GM12892 (cell line): ENCODE measurements at regions not wholly inside any gene's neighbourhood (a gene's known extent, or its start where the extent isn't known, plus 50 kb on each side); places are given as distances from the start of the nearest gene placed in this dataset.

Experiments used
- DNase-seq: peaks from one replicate; pipeline ENCODE4 v3.0.0; 2011; ENCODE audit not compliant: insufficient read length
- FAIRE-seq: peaks from 2 replicates; lab custom pipeline; 2011; peaks lifted over from hg19 to GRCh38; lab: Jason Lieb, UNC
- POLR2A ChIP-seq: IDR thresholded peaks from 2 replicates; pipeline ENCODE4 v1.6.1; 2011; ENCODE audit warnings: low read depth, low read length, control low read depth
- POLR2AphosphoS5 ChIP-seq: IDR thresholded peaks from 2 replicates; pipeline ENCODE4 v1.6.1; 2011; ENCODE audit warnings: low read depth, low read length, control low read depth
- TAF1 ChIP-seq: IDR thresholded peaks from 2 replicates; pipeline ENCODE4 v1.6.1; 2011; ENCODE audit warnings: low read depth, mild to moderate bottlenecking, control low read depth, low read length, borderline replicate concordance

DNA sequence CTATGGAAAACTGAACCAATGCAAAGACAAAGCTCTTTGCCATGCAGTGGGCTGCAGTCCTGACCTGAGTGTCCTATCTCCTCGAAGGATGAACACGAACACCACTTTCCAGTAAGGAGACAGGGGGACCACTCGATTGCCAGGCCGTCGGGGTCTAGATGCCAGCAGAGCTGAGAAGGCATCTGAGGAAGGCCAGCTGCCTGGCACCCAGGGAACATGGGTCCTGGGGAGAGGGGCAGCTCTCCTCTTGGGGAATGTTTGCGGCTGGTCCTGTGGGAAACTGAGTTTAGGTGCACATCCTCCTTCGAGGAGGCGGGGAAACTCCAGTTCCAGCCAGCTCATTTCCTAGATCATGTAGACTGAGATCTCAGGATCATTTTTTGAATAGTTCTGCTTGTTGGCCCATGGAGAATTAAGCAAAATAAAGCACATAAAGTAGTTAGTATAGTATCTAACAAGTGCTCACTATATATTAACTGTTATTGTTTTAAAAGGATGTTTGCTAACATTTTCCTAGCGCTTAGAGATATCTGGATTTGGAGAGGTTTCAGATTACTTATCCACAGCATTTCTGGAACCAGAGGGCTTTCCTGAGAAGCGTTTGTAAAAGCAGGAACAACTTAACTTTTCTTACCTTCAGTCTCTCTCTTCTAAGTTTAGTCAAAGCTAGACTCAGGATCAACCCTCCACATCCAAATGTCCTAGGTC lies 225.3 kb upstream of the FOXQ1 start:
- TF ChIP-seq TAF1 (no peak), POLR2AphosphoS5 (no peak), POLR2A (no peak)
- no peak for DNase-seq
- FAIRE-seq: no peak

DNA sequence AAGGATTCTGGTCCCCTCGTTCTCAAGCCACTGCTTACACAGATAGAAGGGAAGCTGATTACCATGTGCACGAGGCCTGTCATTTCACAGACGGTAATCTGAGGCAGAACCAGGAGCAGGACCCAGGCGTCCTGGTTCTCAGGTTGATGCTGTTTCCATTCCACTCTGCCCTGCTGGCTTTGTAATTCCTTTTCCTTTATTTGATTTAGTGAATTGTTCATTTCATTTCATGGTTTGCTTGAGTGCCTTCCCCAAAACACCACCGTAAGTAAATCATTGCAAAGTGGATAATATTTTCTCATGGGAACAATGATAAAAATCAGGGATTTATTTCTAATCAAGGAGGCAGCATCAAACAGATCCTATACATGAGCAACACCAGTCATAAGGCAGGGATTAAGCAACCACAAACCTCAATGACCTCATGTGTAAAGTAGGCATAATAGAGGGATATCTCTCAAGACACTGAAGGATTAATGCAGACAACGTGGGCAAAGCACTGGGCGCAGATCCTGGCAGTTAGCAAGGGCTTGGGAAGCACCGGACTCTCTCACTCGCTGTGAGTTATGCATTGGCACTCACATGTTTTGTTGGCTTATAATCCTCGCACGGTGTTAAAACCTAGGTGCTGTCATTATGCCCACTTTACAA lies 229.5 kb upstream of the FOXQ1 start:
- TF ChIP-seq TAF1 (no peak), POLR2A (no peak), POLR2AphosphoS5 (no peak)
- FAIRE-seq: no peak
- DNase-seq: no peak

DNA sequence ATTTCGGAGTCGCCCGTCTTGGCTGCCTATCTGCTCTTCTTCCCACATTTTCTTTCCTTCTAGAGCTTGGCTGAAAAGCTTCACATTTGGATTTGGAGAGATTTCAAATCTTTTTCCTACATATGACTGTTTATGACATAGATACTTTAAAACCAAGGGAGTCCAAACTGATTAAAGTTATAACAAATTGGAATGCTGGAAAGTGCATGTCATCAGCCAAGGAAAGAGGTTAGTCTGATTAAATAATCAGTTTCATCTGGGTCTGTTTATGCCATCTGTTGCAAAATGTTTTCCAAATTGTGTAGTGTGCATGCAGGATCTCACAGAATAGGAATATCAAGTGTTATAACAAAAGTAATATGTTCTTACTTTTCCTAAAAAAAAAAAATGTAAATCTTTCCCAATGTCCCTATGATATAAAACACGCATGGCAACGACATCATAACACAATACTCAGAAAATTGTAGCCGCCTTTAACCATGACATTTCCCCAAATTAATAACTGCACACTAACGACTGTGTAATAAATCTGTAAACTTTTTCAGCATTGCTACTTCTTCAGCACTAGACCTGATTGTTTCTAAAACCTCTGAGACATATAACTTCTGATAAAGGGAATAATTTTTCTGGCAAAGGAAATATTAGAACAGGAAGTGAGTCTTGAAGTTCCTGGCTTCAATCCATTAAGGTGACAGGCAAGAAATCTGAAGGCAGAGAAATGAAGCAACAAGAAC lies 230.2 kb upstream of the FOXQ1 start:
- TF ChIP-seq POLR2AphosphoS5 (no peak), TAF1 (no peak), POLR2A (no peak)
- DNase-seq (no peak), FAIRE-seq (no peak)

- FAIRE-seq: no peak
- no peak for DNase-seq
- TF ChIP-seq POLR2A: no peak
- TF ChIP-seq POLR2AphosphoS5: no peak
- no peak for TF ChIP-seq TAF1
These were observed 231.2 kb upstream of the FOXQ1 start for GRCh38 chr6:1080453-1081337.

GRCh38 chr6:1079525-1079924 lies 232.4 kb upstream of the FOXQ1 start:
- no peak for DNase-seq
- no peak for FAIRE-seq
- TF ChIP-seq POLR2A: no peak
- TF ChIP-seq POLR2AphosphoS5: no peak
- TF ChIP-seq TAF1: no peak

- no peak for FAIRE-seq
- TF ChIP-seq TAF1 (no peak), POLR2AphosphoS5 (no peak)
These were observed 234.2 kb upstream of the FOXQ1 start for GRCh38 chr6:1077478-1078416.

GRCh38 chr6:1076531-1077459 lies 235.1 kb upstream of the FOXQ1 start:
- DNase-seq: no peak
- no peak for FAIRE-seq
- TF ChIP-seq POLR2A: no peak
- TF ChIP-seq POLR2AphosphoS5: no peak
- no peak for TF ChIP-seq TAF1

More at GRCh38 chr6:1077478-1078416, 234.2 kb upstream of the FOXQ1 start:
- DNase-seq: no peak

- FAIRE-seq (no peak), DNase-seq (no peak)
- TF ChIP-seq POLR2AphosphoS5 (no peak), TAF1 (no peak), POLR2A (no peak)
These were observed 236.0 kb upstream of the FOXQ1 start for GRCh38 chr6:1075880-1076279.

DNA sequence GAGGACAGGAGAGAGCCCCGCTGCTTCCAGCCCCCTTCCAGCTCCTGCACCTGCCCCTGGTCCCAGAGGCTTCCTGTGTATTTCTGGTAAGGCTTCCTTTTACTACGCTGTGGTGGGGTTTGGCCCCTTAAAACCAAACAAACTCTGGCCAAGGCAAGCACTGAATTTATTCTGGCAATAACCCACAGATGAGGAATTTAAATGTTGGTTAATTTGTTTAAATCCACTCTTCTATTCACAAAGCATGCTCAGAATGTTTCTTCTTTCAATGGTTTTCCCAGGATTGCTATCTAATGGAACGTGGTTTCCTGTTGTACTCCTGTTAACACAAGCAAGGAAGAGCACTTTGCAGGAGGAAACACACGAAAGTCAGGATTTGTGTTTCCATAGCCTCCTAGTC lies 236.5 kb upstream of the FOXQ1 start:
- FAIRE-seq (no peak), DNase-seq (no peak)
- TF ChIP-seq POLR2AphosphoS5 (no peak), TAF1 (no peak), POLR2A (no peak)

DNA sequence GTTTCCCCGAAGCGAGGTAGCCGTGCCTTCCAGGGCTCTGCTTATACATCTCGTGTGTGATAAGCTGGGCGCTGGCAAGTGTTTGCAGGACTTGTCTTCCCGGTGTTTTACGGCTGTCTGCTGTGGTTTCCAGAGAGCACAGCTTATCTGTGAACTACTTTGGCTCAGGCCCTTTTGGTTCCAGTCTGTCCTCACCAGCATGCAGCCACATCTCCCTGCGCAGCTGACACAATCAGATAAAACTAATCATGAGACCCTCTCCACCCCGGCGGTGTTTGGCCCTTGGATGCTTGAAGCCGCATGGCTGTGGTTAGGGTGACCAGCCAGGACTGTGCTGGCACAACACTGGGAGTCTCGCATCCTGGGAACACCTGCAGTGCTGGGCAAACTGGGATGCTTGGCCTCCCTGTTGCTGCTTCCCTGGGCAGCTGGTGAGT lies 241.8 kb upstream of the FOXQ1 start:
- FAIRE-seq: no peak
- TF ChIP-seq TAF1 (no peak), POLR2A (no peak), POLR2AphosphoS5 (no peak)
- no peak for DNase-seq

DNA sequence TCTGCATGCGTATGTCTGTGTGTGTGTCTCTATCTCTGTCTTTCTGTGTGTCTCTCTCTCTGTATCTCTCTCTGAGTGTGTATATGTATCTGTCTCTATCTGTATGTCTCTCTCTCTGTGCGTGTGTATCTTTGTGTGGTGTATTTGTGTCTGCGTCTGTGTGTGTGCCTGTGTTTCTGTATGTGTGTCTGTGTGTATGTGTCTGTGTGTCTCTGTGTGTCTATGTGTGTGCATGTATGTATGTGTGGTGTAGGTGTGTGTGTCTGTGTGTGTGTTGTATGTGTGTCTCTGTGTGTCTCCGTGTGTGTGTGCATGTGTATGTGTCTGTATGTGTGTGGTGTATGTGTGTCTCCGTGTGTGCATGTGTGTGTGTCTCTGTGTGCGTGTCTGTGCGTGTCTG lies 243.0 kb upstream of the FOXQ1 start:
- no peak for FAIRE-seq
- DNase-seq: no peak
- TF ChIP-seq POLR2AphosphoS5 (no peak), TAF1 (no peak), POLR2A (no peak)
